ENCODE measurements at regions not wholly inside any gene's neighbourhood (a gene's known extent, or its start where the extent isn't known, plus 50 kb on each side); places are given as distances from the start of the nearest gene placed in this dataset.

GRCh38 chr15:96504371-96504770, 173.9 kb downstream of the NR2F2 start:
- TF ChIP-seq CTCF (IDR thresholded peaks at IDR 0.05; ENCODE audit: extremely low read depth in 1 of 2, insufficient read depth in 1 of 2, low read depth in 1 of 2, low read length in 2 of 2) = no peak
- TF ChIP-seq POLR2A (IDR thresholded peaks at IDR 0.05; ENCODE audit: low read depth, low read length) = no peak
- TF ChIP-seq POLR2AphosphoS5 (IDR thresholded peaks at IDR 0.05; ENCODE audit: insufficient read depth, low read depth, low read length) = no peak
- no peak for TF ChIP-seq EZH2 (IDR thresholded peaks at IDR 0.05; ENCODE audit: borderline replicate concordance, low read depth, low read length, severe bottlenecking)
- no peak for TF ChIP-seq MAX (IDR thresholded peaks at IDR 0.05; ENCODE audit: insufficient read depth, insufficient read length)
- no peak for TF ChIP-seq JUN (IDR thresholded peaks at IDR 0.05; ENCODE audit: borderline replicate concordance, insufficient read depth, insufficient read length, low read depth)
- TF ChIP-seq GATA2 (IDR thresholded peaks at IDR 0.05; ENCODE audit: insufficient read depth, insufficient read length, low read depth, low read length) = no peak
- no peak for TF ChIP-seq MYC (IDR thresholded peaks at IDR 0.05; ENCODE audit: low read depth, low read length)
- TF ChIP-seq FOS (IDR thresholded peaks at IDR 0.05; ENCODE audit: borderline replicate concordance, insufficient read depth, low read length) = no peak

Measured in endothelial cell of umbilical vein (primary cell).